ENCODE measurements at regions not wholly inside any gene's neighbourhood (a gene's known extent, or its start where the extent isn't known, plus 50 kb on each side); places are given as distances from the start of the nearest gene placed in this dataset.

DNA sequence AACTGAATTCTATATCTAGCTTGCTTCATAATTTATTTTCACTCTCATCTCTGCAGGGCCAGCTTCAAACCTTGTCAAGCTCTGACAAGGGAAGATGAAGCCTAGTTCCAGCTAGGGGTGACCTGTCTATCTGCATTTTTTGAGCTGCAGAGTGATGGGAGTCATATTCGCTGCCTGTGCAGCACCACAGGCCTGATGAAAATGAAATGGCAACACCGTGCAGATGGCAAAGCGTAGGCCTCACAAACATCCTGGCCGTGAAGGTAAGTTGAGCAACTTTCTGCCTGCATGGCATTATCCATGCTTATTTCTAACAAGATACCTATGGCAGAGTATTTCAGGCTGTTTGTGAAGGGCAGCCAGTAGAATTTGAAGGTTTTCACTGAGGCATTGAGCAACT is 86.4 kb upstream of the C1QTNF9B start:
- no peak for DNase-seq (ENCODE audit: low spot score)

DNA sequence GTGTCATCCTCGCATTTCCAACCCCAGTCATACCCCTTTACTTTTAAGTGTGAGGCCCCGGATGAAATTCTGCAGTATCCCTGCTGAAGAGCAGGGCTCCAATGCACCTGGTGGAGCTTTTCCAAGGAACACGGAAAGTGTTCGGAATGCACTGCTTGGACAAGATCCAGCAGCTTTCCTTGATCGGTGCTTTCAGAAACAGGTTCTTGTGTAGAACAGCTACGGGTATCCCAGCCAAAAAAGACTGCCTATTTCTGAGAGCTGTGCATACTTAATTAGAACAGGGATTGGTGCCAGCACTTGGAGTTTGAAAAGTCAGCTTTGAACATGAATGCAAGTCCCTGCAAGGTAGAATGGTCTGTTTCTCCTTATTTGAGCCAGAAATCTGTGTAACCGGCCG is 87.2 kb upstream of the C1QTNF9B start:
- DNase-seq (ENCODE audit: low spot score), result no peak

DNA sequence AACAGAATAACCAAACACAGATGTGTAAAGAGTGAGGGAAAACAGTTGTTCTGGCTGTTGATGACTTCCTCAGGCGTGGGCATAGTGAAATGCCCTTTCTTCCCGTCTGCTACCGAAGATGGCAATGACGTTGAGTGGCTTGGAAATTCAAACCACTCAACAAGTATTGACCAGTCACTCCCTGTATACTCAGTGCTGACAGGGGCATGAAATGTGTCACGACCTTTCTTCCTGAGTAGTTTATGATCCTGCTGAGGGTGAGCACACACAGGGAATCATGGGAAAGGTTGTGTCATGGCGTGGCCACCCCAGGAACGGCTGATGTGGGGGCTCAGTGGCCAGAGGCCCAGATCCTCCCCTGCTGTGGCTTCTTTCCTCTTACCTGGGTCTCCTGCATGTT is 87.8 kb upstream of the C1QTNF9B start:
- DNase-seq (ENCODE audit: low spot score), result no peak

GRCh38 chr13:23985839-23986238 is 88.5 kb upstream of the C1QTNF9B start:
- no peak for DNase-seq (ENCODE audit: low spot score)

- DNase-seq (ENCODE audit: low spot score), result no peak
These were observed 89.3 kb upstream of the C1QTNF9B start for GRCh38 chr13:23986619-23987018.

DNA sequence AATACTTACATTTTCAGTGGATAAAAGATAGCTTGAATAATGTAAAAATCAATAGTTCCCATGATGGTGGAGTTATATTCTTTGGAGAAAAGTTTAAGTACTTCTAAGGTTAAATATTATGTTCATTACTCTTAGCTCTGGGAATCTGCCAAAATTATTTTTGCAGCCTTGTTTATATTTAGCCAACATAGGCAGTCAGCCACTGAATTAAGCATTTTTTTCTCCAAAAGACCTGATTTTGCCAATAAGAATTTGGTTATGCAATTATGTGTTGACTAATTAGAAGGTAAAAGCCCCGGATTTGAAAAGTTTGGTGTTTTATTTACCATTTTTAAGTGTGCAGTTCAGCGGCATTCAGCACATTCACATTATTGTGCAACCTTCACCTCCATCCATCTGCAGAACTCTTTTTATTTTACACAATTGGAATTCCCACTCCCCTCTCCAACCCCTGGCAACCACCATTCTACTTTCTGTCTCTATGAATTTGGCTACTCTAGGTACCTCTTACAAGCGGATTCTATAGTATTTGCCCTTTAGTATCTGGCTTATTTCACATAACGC is 90.1 kb upstream of the C1QTNF9B start:
- no peak for DNase-seq (ENCODE audit: low spot score)

DNA sequence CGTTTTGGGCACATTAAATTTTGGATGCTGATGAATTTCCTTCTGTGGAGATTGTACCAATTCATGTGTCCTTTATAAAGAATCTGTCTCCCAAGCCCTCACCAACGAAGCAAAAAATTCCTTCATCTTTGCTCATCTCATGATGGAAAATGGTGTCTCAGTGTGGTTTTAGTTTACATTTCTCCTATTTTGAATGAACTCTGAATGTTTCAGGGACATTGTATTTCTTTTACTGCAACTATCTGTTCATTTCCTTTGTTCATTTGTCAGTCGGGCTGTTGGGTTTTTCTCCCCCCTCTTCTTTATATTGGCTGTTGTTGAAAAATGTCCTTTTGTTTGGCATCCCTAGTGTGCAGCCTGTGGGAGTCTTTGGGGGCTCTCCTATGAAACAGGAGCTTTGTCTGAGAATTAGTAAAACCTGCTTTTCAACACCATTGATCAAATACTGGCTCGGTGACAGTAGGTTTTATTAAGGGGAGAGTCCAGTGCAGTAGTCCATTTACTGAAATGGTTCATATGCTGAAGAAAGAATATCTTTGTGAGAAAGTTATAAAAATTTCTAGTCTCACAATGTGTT is 91.3 kb upstream of the C1QTNF9B start:
- DNase-seq (ENCODE audit: low spot score), result peak; percentile 77

- no peak for DNase-seq (ENCODE audit: low spot score)
These were observed 93.2 kb upstream of the C1QTNF9B start for GRCh38 chr13:23990455-23990854.

DNA sequence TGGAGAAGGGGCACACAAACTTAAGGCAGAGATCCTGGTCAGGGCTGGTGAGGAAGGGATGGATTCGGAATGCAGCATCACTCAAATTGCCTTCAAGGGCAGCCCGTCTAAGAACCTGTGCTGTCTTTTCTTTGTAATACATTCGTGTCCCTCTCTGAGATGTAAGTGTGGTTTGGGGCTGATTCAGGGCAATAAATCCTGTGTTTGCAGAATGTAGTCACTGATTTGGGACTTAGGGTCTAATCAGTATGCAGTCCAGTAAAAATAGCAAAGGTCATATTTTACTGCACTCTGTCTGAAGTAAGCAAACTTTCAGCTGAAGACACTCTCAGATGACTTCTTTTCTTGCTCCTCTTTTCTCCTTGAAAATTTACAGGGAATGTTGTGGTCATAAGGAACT is 93.8 kb upstream of the C1QTNF9B start:
- DNase-seq (ENCODE audit: low spot score), result no peak

DNA sequence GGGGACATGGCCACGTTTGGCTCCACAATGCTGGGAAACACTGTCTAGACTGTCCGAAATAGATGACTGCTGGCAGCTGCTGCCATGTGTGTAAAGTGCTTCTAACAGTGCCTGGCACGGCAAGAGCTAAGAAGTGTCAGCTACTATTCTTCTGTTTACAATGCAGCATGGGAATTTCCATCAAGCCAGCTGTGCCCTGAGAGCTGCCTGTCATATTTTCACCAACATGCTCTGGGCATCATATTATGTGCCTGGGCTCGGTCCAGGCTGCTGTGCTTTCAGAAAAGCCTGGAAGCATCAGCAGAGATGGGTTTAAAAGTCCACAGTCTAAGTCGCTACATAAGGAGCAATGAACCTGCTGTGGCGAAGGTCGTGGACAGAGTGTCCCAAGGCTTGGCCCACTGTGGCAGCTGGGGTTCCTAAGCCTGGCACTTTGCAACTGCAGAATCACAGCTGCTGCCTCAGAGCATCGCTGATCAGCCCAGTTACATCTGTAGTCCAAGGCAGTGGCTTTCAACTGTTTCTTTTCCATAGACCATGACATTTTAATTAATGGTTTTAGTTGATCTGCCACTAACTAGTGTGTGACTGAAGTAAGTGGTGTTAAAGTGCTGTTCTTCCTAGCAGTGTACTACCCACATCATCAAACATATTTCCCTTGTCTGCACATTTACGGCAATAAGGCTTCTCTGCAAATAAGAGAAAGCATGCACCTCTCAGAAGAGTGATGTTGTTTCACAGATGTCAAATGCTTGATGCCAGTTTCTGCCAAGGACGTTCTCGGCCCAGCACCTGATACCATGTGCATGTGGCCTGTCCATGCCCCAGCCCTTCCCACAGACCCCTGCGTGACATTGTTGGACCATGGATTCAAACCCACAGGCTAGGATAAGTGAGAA is 95.7 kb upstream of the C1QTNF9B start:
- peak; percentile 98 for DNase-seq (ENCODE audit: low spot score)

GRCh38 chr13:23993680-23993985 is 96.3 kb upstream of the C1QTNF9B start:
- DNase-seq (ENCODE audit: low spot score), result no peak

- DNase-seq (ENCODE audit: low spot score), result no peak
These were observed 98.2 kb upstream of the C1QTNF9B start for GRCh38 chr13:23995283-23996073.

DNA sequence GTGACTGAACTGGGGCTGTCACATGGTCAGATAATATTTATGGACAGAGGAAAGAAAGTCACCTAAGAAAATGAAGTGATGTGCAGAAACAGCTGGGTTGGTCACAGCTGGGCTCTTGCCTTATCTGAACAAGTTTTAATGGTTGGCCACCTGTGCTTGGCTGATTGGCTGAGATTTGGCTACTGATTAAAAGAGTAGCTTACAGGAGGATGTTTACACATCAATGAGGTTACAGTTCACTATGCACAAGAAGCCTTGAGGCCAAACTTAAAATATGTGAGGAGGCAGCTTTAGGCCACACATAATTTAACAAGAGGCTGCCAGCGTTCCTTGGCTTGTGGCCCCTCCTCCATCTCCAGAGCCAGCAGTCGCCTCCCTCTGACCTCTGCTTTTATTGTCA is 99.2 kb upstream of the C1QTNF9B start:
- no peak for DNase-seq (ENCODE audit: low spot score)

GRCh38 chr13:23999424-23999823 is 102.1 kb upstream of the C1QTNF9B start:
- no peak for DNase-seq (ENCODE audit: low spot score)

- no peak for DNase-seq (ENCODE audit: low spot score)
These were observed 105.0 kb upstream of the C1QTNF9B start for GRCh38 chr13:24002206-24002815.

GRCh38 chr13:24004142-24004899 is 107.0 kb upstream of the C1QTNF9B start:
- no peak for DNase-seq (ENCODE audit: low spot score)

GRCh38 chr13:24004971-24005370 is 107.7 kb upstream of the C1QTNF9B start:
- peak; percentile 67 for DNase-seq (ENCODE audit: low spot score)

- no peak for DNase-seq (ENCODE audit: low spot score)
These were observed 108.5 kb upstream of the C1QTNF9B start for GRCh38 chr13:24005755-24006281.

DNA sequence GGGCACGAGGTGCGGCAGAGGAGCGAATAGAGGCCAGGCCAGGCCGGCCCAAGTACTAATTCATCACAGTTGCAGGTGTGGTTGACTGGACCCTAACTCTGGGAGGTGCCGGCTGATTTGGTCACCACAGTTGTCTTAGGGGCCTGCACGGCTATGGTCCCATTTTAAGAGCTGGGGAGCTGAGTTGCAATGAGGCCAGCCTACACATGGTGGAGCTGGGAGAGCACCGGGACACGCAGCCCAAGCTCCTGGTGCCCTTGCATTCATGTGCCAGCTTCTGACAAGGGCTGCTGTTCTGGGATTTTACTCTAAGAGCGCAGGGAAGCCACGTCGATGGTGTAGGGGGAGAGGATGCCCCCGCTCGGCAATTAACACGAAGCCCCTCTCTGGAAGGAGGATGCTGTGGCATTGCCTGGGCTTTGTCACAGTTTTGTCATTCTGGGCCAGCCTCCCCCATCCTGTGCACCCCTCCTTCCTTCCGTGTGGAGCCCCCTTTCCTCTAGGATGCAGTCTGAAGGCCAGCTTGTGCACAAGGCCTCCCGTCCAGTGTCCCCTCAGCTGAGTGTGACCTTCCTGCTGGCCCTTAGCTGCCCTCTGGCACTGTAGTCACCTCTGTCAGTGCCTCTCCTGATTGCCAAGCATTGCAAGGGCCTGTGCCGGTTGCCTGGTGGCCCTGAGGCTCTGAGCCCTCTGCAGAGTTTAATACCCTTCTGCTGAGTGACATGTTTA is 109.4 kb upstream of the C1QTNF9B start:
- DNase-seq (ENCODE audit: low spot score), result no peak

- no peak for DNase-seq (ENCODE audit: low spot score)
These were observed 110.8 kb upstream of the C1QTNF9B start for GRCh38 chr13:24007979-24008620.

Data from pons (tissue), 1 donor.